ENCODE measurements at regions not wholly inside any gene's neighbourhood (a gene's known extent, or its start where the extent isn't known, plus 50 kb on each side); places are given as distances from the start of the nearest gene placed in this dataset.
"Not testable (repeated sequence)": the region's sequence is repeated elsewhere in the genome, so short reads cannot be mapped to it uniquely, and the experiment has no call there.

GRCh38 chr9:13810510-13810909, 503.4 kb downstream of the NFIB start:
- DNase-seq (no peak), ATAC-seq (no peak)
- Mint-ChIP-seq H3K27me3 (peaks cover 0 to 4% (median 0%) of the 10 kb centered on the region in 5 donors), H3K36me3 (no peaks in the 10 kb centered on the region), H3K9me3 (peaks cover 0 to 22% (median 6%) of the 10 kb centered on the region in 9 donors), H3K4me1 (no peaks in the 10 kb centered on the region), H3K4me3 (no peak overlapping the region), H3K27ac (no peak overlapping the region)
- POLR2A ChIA-PET = no interaction called here

- Mint-ChIP-seq H3K4me3 (no peak overlapping the region), H3K36me3 (no peaks in the 10 kb centered on the region), H3K27me3 (peaks cover 0 to 4% (median 0%) of the 10 kb centered on the region in 5 donors), H3K9me3 (peaks cover 0 to 19% (median 4%) of the 10 kb centered on the region in 9 donors), H3K4me1 (no peaks in the 10 kb centered on the region), H3K27ac (no peak overlapping the region)
- no peak for DNase-seq
- ATAC-seq = no peak
- POLR2A ChIA-PET = no interaction called here
Measured at GRCh38 chr9:13809401-13809800, 504.5 kb downstream of the NFIB start.

- ATAC-seq (no peak), DNase-seq (no peak)
- no peak overlapping the region for H3K4me3 Mint-ChIP-seq
- no peak overlapping the region for H3K27ac Mint-ChIP-seq
- peaks cover 0 to 2% (median 0%) of the 10 kb centered on the region in 5 donors for H3K27me3 Mint-ChIP-seq
- no peaks in the 10 kb centered on the region for H3K4me1 Mint-ChIP-seq
- H3K36me3 Mint-ChIP-seq = no peaks in the 10 kb centered on the region
- peaks cover 0 to 21% (median 2%) of the 10 kb centered on the region in 9 donors for H3K9me3 Mint-ChIP-seq
- POLR2A ChIA-PET = no interaction called here
Measured at GRCh38 chr9:13807118-13807517, 506.8 kb downstream of the NFIB start.

- Mint-ChIP-seq H3K36me3 (no peaks in the 10 kb centered on the region), H3K27me3 (peaks cover 0 to 2% (median 0%) of the 10 kb centered on the region in 5 donors), H3K9me3 (peaks cover 0 to 17% (median 0%) of the 10 kb centered on the region in 9 donors), H3K4me1 (no peaks in the 10 kb centered on the region), H3K4me3 (no peak overlapping the region), H3K27ac (no peak overlapping the region)
- DNase-seq (no peak), ATAC-seq (no peak)
- POLR2A ChIA-PET = no interaction called here
Measured at GRCh38 chr9:13806714-13807113, 507.2 kb downstream of the NFIB start.

GRCh38 chr9:13805546-13805945, 508.4 kb downstream of the NFIB start:
- POLR2A ChIA-PET = no interaction called here
- H3K9me3 Mint-ChIP-seq = peaks cover 0 to 17% (median 0%) of the 10 kb centered on the region in 9 donors
- ATAC-seq (no peak), DNase-seq (no peak)
- H3K4me1 Mint-ChIP-seq = no peaks in the 10 kb centered on the region
- peaks cover 0 to 2% (median 0%) of the 10 kb centered on the region in 5 donors for H3K27me3 Mint-ChIP-seq
- H3K36me3 Mint-ChIP-seq = no peaks in the 10 kb centered on the region
- no peak overlapping the region for H3K4me3 Mint-ChIP-seq
- H3K27ac Mint-ChIP-seq = no peak overlapping the region

GRCh38 chr9:13804532-13804931, 509.4 kb downstream of the NFIB start:
- ATAC-seq = no peak
- POLR2A ChIA-PET = no interaction called here
- H3K4me3 Mint-ChIP-seq = no peak overlapping the region
- no peaks in the 10 kb centered on the region for H3K36me3 Mint-ChIP-seq
- H3K27me3 Mint-ChIP-seq = peaks cover 0 to 2% (median 0%) of the 10 kb centered on the region in 5 donors
- no peak for DNase-seq
- no peak overlapping the region for H3K27ac Mint-ChIP-seq
- peaks cover 0 to 17% (median 0%) of the 10 kb centered on the region in 9 donors for H3K9me3 Mint-ChIP-seq
- H3K4me1 Mint-ChIP-seq = no peaks in the 10 kb centered on the region

- H3K4me3 Mint-ChIP-seq = no peak overlapping the region
- DNase-seq (no peak), ATAC-seq (no peak)
- no peaks in the 10 kb centered on the region for H3K36me3 Mint-ChIP-seq
- POLR2A ChIA-PET = no interaction called here
- H3K27me3 Mint-ChIP-seq = no peaks in the 10 kb centered on the region
- no peak overlapping the region for H3K27ac Mint-ChIP-seq
- no peaks in the 10 kb centered on the region for H3K4me1 Mint-ChIP-seq
- peaks cover 0 to 18% (median 6%) of the 10 kb centered on the region in 9 donors for H3K9me3 Mint-ChIP-seq
Measured at GRCh38 chr9:13800776-13801175, 513.2 kb downstream of the NFIB start.

GRCh38 chr9:13797701-13798100, 516.2 kb downstream of the NFIB start:
- H3K9me3 Mint-ChIP-seq = peaks cover 0 to 40% (median 15%) of the 10 kb centered on the region in 9 donors
- H3K27me3 Mint-ChIP-seq, POLR2A ChIA-PET, DNase-seq, ATAC-seq, H3K4me1 Mint-ChIP-seq, H3K27ac Mint-ChIP-seq, H3K4me3 Mint-ChIP-seq, H3K36me3 Mint-ChIP-seq: not testable (repeated sequence)

GRCh38 chr9:13791816-13792215, 512.3 kb upstream of the MPDZ start:
- H3K27ac Mint-ChIP-seq = no peak overlapping the region
- H3K27me3 Mint-ChIP-seq = peaks cover 0 to 3% (median 0%) of the 10 kb centered on the region in 5 donors
- H3K36me3 Mint-ChIP-seq = peaks cover 0 to 4% (median 0%) of the 10 kb centered on the region in 3 donors
- ATAC-seq = no peak
- DNase-seq = no peak
- POLR2A ChIA-PET = no interaction called here
- H3K4me3 Mint-ChIP-seq = no peak overlapping the region
- peaks cover 0 to 27% (median 13%) of the 10 kb centered on the region in 9 donors for H3K9me3 Mint-ChIP-seq
- H3K4me1 Mint-ChIP-seq = no peaks in the 10 kb centered on the region

- H3K9me3 Mint-ChIP-seq = peaks cover 0 to 25% (median 9%) of the 10 kb centered on the region in 9 donors
- ATAC-seq = no peak
- POLR2A ChIA-PET = no interaction called here
- no peak overlapping the region for H3K27ac Mint-ChIP-seq
- no peaks in the 10 kb centered on the region for H3K4me1 Mint-ChIP-seq
- no peak for DNase-seq
- H3K27me3 Mint-ChIP-seq = peaks cover 0 to 3% (median 0%) of the 10 kb centered on the region in 5 donors
- no peak overlapping the region for H3K4me3 Mint-ChIP-seq
- peaks cover 0 to 4% (median 0%) of the 10 kb centered on the region in 3 donors for H3K36me3 Mint-ChIP-seq
Measured at GRCh38 chr9:13790055-13790454, 510.6 kb upstream of the MPDZ start.

GRCh38 chr9:13787234-13787833, 507.8 kb upstream of the MPDZ start:
- ATAC-seq (no peak), DNase-seq (no peak)
- Mint-ChIP-seq H3K4me1 (no peaks in the 10 kb centered on the region), H3K27ac (no peak overlapping the region), H3K27me3 (peaks cover 0 to 2% (median 0%) of the 10 kb centered on the region in 5 donors), H3K4me3 (no peak overlapping the region), H3K36me3 (no peaks in the 10 kb centered on the region), H3K9me3 (peaks cover 0 to 7% (median 3%) of the 10 kb centered on the region in 9 donors)
- POLR2A ChIA-PET = no interaction called here

- H3K4me3 Mint-ChIP-seq = no peak overlapping the region
Measured at GRCh38 chr9:13786711-13787110, 507.2 kb upstream of the MPDZ start.

GRCh38 chr9:13786131-13786530, 506.6 kb upstream of the MPDZ start:
- Mint-ChIP-seq H3K27me3 (no peaks in the 10 kb centered on the region), H3K4me1 (no peaks in the 10 kb centered on the region), H3K9me3 (peaks cover 0 to 7% (median 3%) of the 10 kb centered on the region in 9 donors), H3K27ac (no peak overlapping the region), H3K4me3 (no peak overlapping the region), H3K36me3 (no peaks in the 10 kb centered on the region)
- POLR2A ChIA-PET = no interaction called here
- DNase-seq (no peak), ATAC-seq (no peak)

More at GRCh38 chr9:13786711-13787110, 507.2 kb upstream of the MPDZ start:
- Mint-ChIP-seq H3K9me3 (peaks cover 0 to 7% (median 2%) of the 10 kb centered on the region in 9 donors), H3K36me3 (no peaks in the 10 kb centered on the region), H3K4me1 (no peaks in the 10 kb centered on the region), H3K27ac (no peak overlapping the region), H3K27me3 (no peaks in the 10 kb centered on the region)
- POLR2A ChIA-PET = no interaction called here
- no peak for DNase-seq
- no peak for ATAC-seq

GRCh38 chr9:13779106-13779505, 499.6 kb upstream of the MPDZ start:
- peaks cover 0 to 24% (median 3%) of the 10 kb centered on the region in 9 donors for H3K9me3 Mint-ChIP-seq
- H3K27ac Mint-ChIP-seq = no peak overlapping the region
- ATAC-seq (no peak), DNase-seq (no peak)
- no peak overlapping the region for H3K4me3 Mint-ChIP-seq
- no peaks in the 10 kb centered on the region for H3K27me3 Mint-ChIP-seq
- POLR2A ChIA-PET = no interaction called here
- H3K4me1 Mint-ChIP-seq = no peaks in the 10 kb centered on the region
- no peaks in the 10 kb centered on the region for H3K36me3 Mint-ChIP-seq

Measured in naive thymus-derived CD8-positive, alpha-beta T cell (primary cell).